DOHH2 (cell line): ENCODE measurements at regions not wholly inside any gene's neighbourhood (a gene's known extent, or its start where the extent isn't known, plus 50 kb on each side); places are given as distances from the start of the nearest gene placed in this dataset.

Experiments used
- EZH2phosphoT487 ChIP-seq: fragments of 200-600 bp; sonication (generic); IDR thresholded peaks from 2 replicates; pipeline ENCODE4 v1.6.1; 2017; ENCODE audit warnings: borderline replicate concordance, mild to moderate bottlenecking, antibody characterized with exemption, low read length, moderate library complexity, mixed read lengths
- TF ChIP-seq, protein P1 (sequence below): fragments of 200-600 bp; sonication (generic); IDR thresholded peaks from one replicate; pipeline ENCODE4 v1.5.1; 2014; ENCODE audit warnings: antibody characterized with exemption, mild to moderate bottlenecking, low read depth, low read length; ENCODE audit not compliant: poor library complexity, severe bottlenecking

DNA sequence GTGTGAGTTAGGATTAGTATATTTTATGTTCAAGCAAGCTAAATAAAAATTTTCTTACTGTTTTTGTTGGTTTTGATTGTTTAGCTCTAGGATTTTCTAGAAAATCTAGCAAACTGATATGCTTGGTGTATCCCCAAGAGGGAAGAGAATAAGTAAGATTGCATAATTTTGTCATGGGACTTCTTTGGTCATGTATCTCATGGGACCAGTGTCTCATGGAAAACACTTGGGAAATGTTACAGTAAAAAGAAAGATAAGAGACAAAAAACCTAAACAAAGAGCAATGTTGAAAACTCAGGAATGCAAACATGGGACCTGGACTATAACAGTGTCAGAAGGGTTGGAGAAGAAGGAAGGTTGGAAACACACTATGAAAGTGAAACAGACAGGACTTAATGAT is 119.4 kb downstream of the TLR4 start:
- TF ChIP-seq, protein P1, sequence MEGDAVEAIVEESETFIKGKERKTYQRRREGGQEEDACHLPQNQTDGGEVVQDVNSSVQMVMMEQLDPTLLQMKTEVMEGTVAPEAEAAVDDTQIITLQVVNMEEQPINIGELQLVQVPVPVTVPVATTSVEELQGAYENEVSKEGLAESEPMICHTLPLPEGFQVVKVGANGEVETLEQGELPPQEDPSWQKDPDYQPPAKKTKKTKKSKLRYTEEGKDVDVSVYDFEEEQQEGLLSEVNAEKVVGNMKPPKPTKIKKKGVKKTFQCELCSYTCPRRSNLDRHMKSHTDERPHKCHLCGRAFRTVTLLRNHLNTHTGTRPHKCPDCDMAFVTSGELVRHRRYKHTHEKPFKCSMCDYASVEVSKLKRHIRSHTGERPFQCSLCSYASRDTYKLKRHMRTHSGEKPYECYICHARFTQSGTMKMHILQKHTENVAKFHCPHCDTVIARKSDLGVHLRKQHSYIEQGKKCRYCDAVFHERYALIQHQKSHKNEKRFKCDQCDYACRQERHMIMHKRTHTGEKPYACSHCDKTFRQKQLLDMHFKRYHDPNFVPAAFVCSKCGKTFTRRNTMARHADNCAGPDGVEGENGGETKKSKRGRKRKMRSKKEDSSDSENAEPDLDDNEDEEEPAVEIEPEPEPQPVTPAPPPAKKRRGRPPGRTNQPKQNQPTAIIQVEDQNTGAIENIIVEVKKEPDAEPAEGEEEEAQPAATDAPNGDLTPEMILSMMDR = no peak
- TF ChIP-seq EZH2phosphoT487 = no peak
